Type B pancreatic cell (in vitro differentiated cells): ENCODE measurements at regions not wholly inside any gene's neighbourhood (a gene's known extent, or its start where the extent isn't known, plus 50 kb on each side); places are given as distances from the start of the nearest gene placed in this dataset.

Experiments used
- DNase-seq: peaks from one replicate; pipeline ENCODE4 v3.0.0; 2021; ENCODE audit warnings: mixed read lengths; ENCODE audit not compliant: unreplicated experiment; ENCODE audit errors: extremely low spot score
- H3K27ac Mint-ChIP-seq: 2 replicates; pipeline ENCODE4 v1.8.0; 2021; ENCODE audit warnings: mild to moderate bottlenecking, mixed read lengths
- H3K27me3 Mint-ChIP-seq: 2 replicates; pipeline ENCODE4 v1.8.0; 2021; ENCODE audit warnings: mixed read lengths
- H3K36me3 Mint-ChIP-seq: 2 replicates; pipeline ENCODE4 v1.8.0; 2021; ENCODE audit warnings: mixed read lengths
- H3K4me1 Mint-ChIP-seq: one replicate; pipeline ENCODE4 v1.8.0; 2021; ENCODE audit warnings: mixed read lengths; ENCODE audit not compliant: unreplicated experiment
- H3K4me3 Mint-ChIP-seq: 2 replicates; pipeline ENCODE4 v1.8.0; 2021; ENCODE audit warnings: mild to moderate bottlenecking, mixed read lengths
- H3K9me3 Mint-ChIP-seq: 2 replicates; pipeline ENCODE4 v1.8.0; 2021; ENCODE audit warnings: mixed read lengths
- CTCF ChIP-seq: fragments of 200-600 bp; sonication (generic); conservative IDR thresholded peaks from 2 replicates; pipeline ENCODE4 v1.5.0; 2021; ENCODE audit warnings: antibody characterized with exemption, mild to moderate bottlenecking

DNA sequence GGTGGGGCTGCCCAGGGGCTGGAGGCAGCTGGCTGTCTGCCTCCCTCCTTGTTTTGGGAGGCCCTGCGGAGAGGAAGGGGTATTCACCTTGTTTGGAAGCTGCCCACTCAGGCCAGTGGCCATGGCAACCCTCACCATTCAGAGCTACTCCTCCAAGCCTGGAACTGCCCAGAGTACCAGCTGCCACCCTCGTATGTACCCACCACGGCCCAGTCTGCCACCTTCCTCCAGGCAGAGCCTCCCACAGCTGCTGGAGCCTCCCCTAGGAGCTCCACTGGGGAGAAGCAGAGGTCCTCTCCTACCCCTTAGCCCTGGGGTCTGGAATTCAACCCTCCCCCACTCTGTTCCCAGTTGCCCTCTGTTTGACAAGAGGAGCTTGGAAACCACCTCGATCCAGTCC, 90.7 kb downstream of the AXIN2 start:
- H3K4me1 Mint-ChIP-seq: peaks cover 14% of the 10 kb centered on the region
- no peak overlapping the region for H3K4me3 Mint-ChIP-seq
- no peak for DNase-seq
- no peak for TF ChIP-seq CTCF
- no peaks in the 10 kb centered on the region for H3K9me3 Mint-ChIP-seq
- peaks cover 14% of the 10 kb centered on the region for H3K27me3 Mint-ChIP-seq
- no peaks in the 10 kb centered on the region for H3K36me3 Mint-ChIP-seq
- no peak overlapping the region for H3K27ac Mint-ChIP-seq

GRCh38 chr17:65468321-65468720, 93.1 kb downstream of the AXIN2 start:
- no peak for TF ChIP-seq CTCF
- no peak for DNase-seq
- Mint-ChIP-seq H3K27ac (no peak overlapping the region), H3K4me1 (peaks cover 13% of the 10 kb centered on the region), H3K36me3 (no peaks in the 10 kb centered on the region), H3K9me3 (no peaks in the 10 kb centered on the region), H3K27me3 (peaks cover 9% of the 10 kb centered on the region), H3K4me3 (no peak overlapping the region)

DNA sequence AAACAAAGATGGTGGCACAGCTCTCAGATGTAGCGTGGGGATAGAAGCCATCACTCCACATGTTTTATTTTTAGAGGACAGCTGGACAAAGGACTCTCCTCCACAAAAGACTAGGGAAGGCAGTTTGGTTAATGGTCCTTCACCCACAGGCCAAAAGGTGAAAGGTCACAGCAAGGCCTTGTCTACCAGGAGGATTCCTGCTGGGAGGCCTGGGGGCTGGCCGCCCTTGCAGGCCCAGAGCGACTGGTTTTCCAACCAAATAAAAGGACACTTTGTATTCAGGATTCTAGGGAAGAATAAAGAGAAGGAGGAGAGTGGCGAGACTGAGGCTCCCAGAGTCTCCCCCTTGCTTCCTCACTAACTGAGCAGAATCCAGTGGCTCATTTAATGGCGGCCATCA, 94.3 kb downstream of the AXIN2 start:
- Mint-ChIP-seq H3K36me3 (no peaks in the 10 kb centered on the region), H3K4me1 (peaks cover 8% of the 10 kb centered on the region), H3K4me3 (no peak overlapping the region), H3K27me3 (peaks cover 6% of the 10 kb centered on the region), H3K27ac (no peak overlapping the region), H3K9me3 (no peaks in the 10 kb centered on the region)
- no peak for DNase-seq
- TF ChIP-seq CTCF: no peak

DNA sequence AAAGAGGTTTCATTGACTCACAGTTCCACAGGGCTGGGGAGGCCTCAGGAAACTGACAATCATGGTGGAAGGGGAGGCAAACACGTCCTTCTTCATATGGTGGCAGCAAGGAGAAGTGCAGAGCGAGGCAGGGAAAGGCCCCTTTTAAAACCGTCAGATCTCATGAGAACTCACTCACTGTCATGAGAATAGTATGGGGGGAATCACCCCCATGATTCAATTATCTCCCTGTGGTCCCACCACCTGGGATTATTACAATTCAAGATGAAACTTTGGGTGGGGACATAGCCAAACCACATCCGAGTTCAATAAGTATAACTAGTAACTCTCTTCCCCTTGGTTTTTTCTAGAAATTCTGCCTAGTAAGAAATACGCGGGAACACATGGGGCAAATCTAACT, 94.9 kb downstream of the AXIN2 start:
- H3K27ac Mint-ChIP-seq: no peak overlapping the region
- H3K27me3 Mint-ChIP-seq: peaks cover 5% of the 10 kb centered on the region
- DNase-seq: no peak
- no peak overlapping the region for H3K4me3 Mint-ChIP-seq
- no peaks in the 10 kb centered on the region for H3K36me3 Mint-ChIP-seq
- TF ChIP-seq CTCF: no peak
- no peaks in the 10 kb centered on the region for H3K9me3 Mint-ChIP-seq
- peaks cover 7% of the 10 kb centered on the region for H3K4me1 Mint-ChIP-seq

DNA sequence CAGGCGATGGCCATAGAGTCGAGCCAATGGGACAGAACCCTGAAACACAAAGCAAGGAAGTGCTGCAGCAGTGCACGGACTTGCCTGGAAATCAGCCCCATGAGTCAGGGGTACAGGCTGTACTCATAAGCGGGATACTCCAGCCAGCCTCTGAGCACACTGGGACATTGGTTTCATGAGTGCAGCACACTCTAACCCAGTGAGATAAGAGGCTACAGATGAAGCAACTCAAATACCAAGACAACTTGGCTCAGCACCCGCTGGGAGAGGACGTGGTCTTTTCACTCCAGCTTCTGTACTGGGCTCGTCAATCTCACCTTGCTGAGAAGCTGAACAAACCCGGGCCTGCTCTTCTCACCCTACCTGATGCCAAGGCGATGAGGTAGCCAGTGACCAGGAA, 98.2 kb downstream of the AXIN2 start:
- Mint-ChIP-seq H3K4me3 (no peak overlapping the region), H3K27ac (no peak overlapping the region), H3K4me1 (peaks cover 12% of the 10 kb centered on the region), H3K9me3 (no peaks in the 10 kb centered on the region), H3K27me3 (peaks cover 4% of the 10 kb centered on the region), H3K36me3 (no peaks in the 10 kb centered on the region)
- DNase-seq: no peak
- TF ChIP-seq CTCF: no peak

GRCh38 chr17:65459677-65460347, 101.6 kb downstream of the AXIN2 start:
- Mint-ChIP-seq H3K4me1 (peaks cover 19% of the 10 kb centered on the region), H3K27me3 (peaks cover 4% of the 10 kb centered on the region), H3K36me3 (no peaks in the 10 kb centered on the region), H3K9me3 (no peaks in the 10 kb centered on the region), H3K4me3 (no peak overlapping the region), H3K27ac (no peak overlapping the region)
- no peak for TF ChIP-seq CTCF
- DNase-seq: no peak
